GM12874 (cell line): ENCODE measurements at regions not wholly inside any gene's neighbourhood (a gene's known extent, or its start where the extent isn't known, plus 50 kb on each side); places are given as distances from the start of the nearest gene placed in this dataset.

ENCODE experiments used
- CTCF ChIP-seq: IDR thresholded peaks from 2 replicates; pipeline ENCODE4 v1.5.1; 2011; ENCODE audit warnings: low read depth, mild to moderate bottlenecking, control low read depth, low read length, moderate library complexity; ENCODE audit not compliant: insufficient read depth

DNA sequence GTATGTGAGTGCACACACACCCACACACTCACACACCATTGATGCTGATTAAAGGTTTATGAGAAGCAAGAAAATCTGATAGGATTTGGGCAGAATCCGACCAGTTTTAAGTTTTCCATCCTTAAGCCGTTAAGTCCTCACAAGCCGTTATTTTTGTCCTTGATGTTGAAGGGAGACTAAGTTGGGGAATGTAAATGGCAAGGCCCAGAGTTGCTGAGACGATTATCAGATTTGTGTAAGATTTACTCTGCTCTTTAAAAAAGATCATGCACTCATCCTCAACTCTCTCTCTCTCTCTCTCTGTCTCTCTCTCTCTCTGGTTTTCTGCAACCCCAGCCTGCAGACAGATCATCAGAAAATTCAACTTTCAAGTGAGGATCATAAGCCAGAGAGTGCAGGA is 238.8 kb downstream of the SMAD2 start:
- TF ChIP-seq CTCF, result no peak

- no peak for TF ChIP-seq CTCF
Observed at GRCh38 chr18:47689371-47689770, 241.1 kb downstream of the SMAD2 start.

GRCh38 chr18:47686806-47687205 is 243.7 kb downstream of the SMAD2 start:
- no peak for TF ChIP-seq CTCF

DNA sequence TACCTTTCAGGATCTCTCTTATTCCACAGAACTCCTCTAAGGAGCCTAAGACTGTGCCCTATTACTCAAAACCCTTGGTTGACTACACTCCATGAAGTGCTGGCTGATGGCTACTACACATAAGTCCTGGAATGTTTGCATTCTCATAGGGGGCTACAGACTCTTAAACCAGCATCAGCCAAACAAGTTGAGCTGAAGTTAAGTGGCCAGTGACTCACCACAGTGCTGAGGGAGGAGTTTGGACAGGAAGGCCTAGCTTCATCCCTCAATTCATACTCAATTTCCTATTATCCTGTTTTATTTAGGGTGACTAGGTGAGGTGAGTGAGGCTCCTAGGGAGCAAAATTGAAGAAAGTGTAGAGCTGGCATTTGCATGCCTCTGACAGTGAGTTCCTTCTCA is 246.7 kb downstream of the SMAD2 start:
- TF ChIP-seq CTCF, result no peak

DNA sequence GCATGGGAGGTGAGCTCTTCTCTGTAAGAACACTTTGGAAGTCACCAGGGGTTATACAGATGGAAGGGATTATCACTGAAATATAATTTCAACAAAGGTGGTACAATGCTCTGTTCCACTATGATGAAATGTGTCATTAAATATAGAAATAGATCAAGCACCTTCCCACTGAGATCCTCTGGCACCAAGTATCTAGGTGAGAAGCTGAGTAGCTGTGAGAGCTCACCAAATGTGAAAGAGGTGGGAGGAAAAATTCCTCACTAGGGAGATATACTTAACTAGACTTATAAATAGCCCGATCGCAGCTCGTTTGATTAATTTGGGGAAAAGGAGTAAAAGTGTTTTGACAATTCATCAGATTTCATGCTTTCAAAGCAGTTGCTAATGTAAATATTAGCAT is 247.6 kb downstream of the SMAD2 start:
- no peak for TF ChIP-seq CTCF

DNA sequence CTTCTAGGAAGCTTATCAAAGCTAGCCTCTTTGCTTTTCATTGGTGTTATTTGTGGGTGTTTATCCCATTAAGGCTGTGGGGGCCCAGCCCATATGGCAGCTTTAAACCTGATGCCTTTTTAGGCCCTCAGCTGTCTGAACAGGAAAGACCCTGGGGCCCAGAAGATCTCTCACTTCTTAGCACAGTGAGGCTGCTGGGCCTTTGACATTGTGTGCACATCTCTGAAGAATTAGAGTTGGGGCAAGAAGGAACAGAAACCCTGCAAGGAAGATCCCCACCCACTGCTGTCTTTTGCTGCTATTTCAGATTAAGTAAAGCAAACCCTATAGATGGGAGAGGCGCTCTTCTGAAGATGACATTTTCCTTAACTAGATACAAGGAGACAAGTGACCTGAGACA is 250.0 kb downstream of the SMAD2 start:
- no peak for TF ChIP-seq CTCF

GRCh38 chr18:47679864-47680263 is 250.6 kb downstream of the SMAD2 start:
- no peak for TF ChIP-seq CTCF

DNA sequence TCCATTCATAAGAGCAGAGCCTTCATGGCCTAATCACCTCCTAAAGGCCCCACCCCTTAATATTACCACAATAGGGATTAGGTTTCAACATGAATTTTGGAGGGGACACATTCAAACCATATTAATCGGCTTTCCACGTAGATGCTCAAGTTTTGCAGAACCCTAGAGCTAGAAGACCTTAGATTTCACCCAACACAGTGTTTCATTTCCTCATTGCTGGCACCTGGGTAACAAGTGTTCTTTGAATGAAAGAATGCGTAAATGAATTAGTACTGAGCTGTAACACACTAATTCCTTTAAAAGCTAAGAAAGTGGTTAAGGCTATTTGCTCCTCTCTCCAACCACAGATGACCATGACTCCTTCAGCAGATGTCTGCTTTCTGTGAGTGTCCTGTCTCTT is 252.5 kb downstream of the SMAD2 start:
- no peak for TF ChIP-seq CTCF
